ENCODE measurements at regions not wholly inside any gene's neighbourhood (a gene's known extent, or its start where the extent isn't known, plus 50 kb on each side); places are given as distances from the start of the nearest gene placed in this dataset.

- Histone ChIP-seq H3K4me1 (ENCODE audit: control insufficient read depth, insufficient read depth, low read length) (no peaks in the 10 kb centered on the region; the same call in 1 of the 2 replicates), H3K36me3 (ENCODE audit: control insufficient read depth, insufficient read depth, low read length) (no peaks in the 10 kb centered on the region), H3K9me3 (ENCODE audit: control insufficient read depth, insufficient read depth, low read depth, low read length) (peaks cover 3% of the 10 kb centered on the region; the same call in 1 of the 2 replicates), H3K9ac (ENCODE audit: low read length) (no peak overlapping the region), H3K27ac (ENCODE audit: low read depth, low read length) (no peak overlapping the region), H3K4me3 (ENCODE audit: low read depth, low read length) (no peak overlapping the region), H3K27me3 (ENCODE audit: control insufficient read depth, insufficient read depth, low read length) (no peaks in the 10 kb centered on the region; the same call in 1 of the 2 replicates)
Observed at GRCh38 chr2:236764716-236765115, 195.1 kb downstream of the ACKR3 start.

- Histone ChIP-seq H3K36me3 (ENCODE audit: control insufficient read depth, insufficient read depth, low read length) (no peaks in the 10 kb centered on the region), H3K4me1 (ENCODE audit: control insufficient read depth, insufficient read depth, low read length) (no peaks in the 10 kb centered on the region; the same call in 1 of the 2 replicates), H3K9ac (ENCODE audit: low read length) (no peak overlapping the region), H3K4me3 (ENCODE audit: low read depth, low read length) (no peak overlapping the region), H3K9me3 (ENCODE audit: control insufficient read depth, insufficient read depth, low read depth, low read length) (peaks cover 3% of the 10 kb centered on the region; the same call in 1 of the 2 replicates), H3K27me3 (ENCODE audit: control insufficient read depth, insufficient read depth, low read length) (no peaks in the 10 kb centered on the region; the same call in 1 of the 2 replicates), H3K27ac (ENCODE audit: low read depth, low read length) (no peak overlapping the region)
Observed at GRCh38 chr2:236765478-236765877, 195.9 kb downstream of the ACKR3 start.

GRCh38 chr2:236766850-236767249, 197.2 kb downstream of the ACKR3 start:
- Histone ChIP-seq H3K4me3 (ENCODE audit: low read depth, low read length) (no peak overlapping the region), H3K36me3 (ENCODE audit: control insufficient read depth, insufficient read depth, low read length) (no peaks in the 10 kb centered on the region), H3K27me3 (ENCODE audit: control insufficient read depth, insufficient read depth, low read length) (no peaks in the 10 kb centered on the region), H3K4me1 (ENCODE audit: control insufficient read depth, insufficient read depth, low read length) (no peaks in the 10 kb centered on the region; the same call in 1 of the 2 replicates), H3K9me3 (ENCODE audit: control insufficient read depth, insufficient read depth, low read depth, low read length) (peaks cover 3% of the 10 kb centered on the region; the same call in 1 of the 2 replicates), H3K9ac (ENCODE audit: low read length) (no peak overlapping the region), H3K27ac (ENCODE audit: low read depth, low read length) (no peak overlapping the region)

GRCh38 chr2:236767941-236768340, 198.3 kb downstream of the ACKR3 start:
- Histone ChIP-seq H3K4me1 (ENCODE audit: control insufficient read depth, insufficient read depth, low read length) (no peaks in the 10 kb centered on the region; the same call in 1 of the 2 replicates), H3K27me3 (ENCODE audit: control insufficient read depth, insufficient read depth, low read length) (no peaks in the 10 kb centered on the region), H3K9me3 (ENCODE audit: control insufficient read depth, insufficient read depth, low read depth, low read length) (peaks cover 3% of the 10 kb centered on the region; the same call in 1 of the 2 replicates), H3K9ac (ENCODE audit: low read length) (no peak overlapping the region), H3K27ac (ENCODE audit: low read depth, low read length) (no peak overlapping the region), H3K36me3 (ENCODE audit: control insufficient read depth, insufficient read depth, low read length) (no peaks in the 10 kb centered on the region), H3K4me3 (ENCODE audit: low read depth, low read length) (no peak overlapping the region)

- Histone ChIP-seq H3K4me1 (ENCODE audit: control insufficient read depth, insufficient read depth, low read length) (no peaks in the 10 kb centered on the region; the same call in 1 of the 2 replicates), H3K9me3 (ENCODE audit: control insufficient read depth, insufficient read depth, low read depth, low read length) (peaks cover 3% of the 10 kb centered on the region; the same call in 1 of the 2 replicates), H3K4me3 (ENCODE audit: low read depth, low read length) (no peak overlapping the region), H3K27me3 (ENCODE audit: control insufficient read depth, insufficient read depth, low read length) (no peaks in the 10 kb centered on the region), H3K9ac (ENCODE audit: low read length) (no peak overlapping the region), H3K27ac (ENCODE audit: low read depth, low read length) (no peak overlapping the region), H3K36me3 (ENCODE audit: control insufficient read depth, insufficient read depth, low read length) (no peaks in the 10 kb centered on the region)
Observed at GRCh38 chr2:236768393-236769140, 198.9 kb downstream of the ACKR3 start.

- no peak overlapping the region for H3K27ac ChIP-seq (ENCODE audit: low read depth, low read length)
- H3K36me3 ChIP-seq (ENCODE audit: control insufficient read depth, insufficient read depth, low read length) = no peaks in the 10 kb centered on the region
- H3K27me3 ChIP-seq (ENCODE audit: control insufficient read depth, insufficient read depth, low read length) = no peaks in the 10 kb centered on the region
- peaks cover 3% of the 10 kb centered on the region; the same call in 1 of the 2 replicates for H3K9me3 ChIP-seq (ENCODE audit: control insufficient read depth, insufficient read depth, low read depth, low read length)
- no peaks in the 10 kb centered on the region; the same call in 1 of the 2 replicates for H3K4me1 ChIP-seq (ENCODE audit: control insufficient read depth, insufficient read depth, low read length)
- no peak overlapping the region for H3K4me3 ChIP-seq (ENCODE audit: low read depth, low read length)
- no peak overlapping the region for H3K9ac ChIP-seq (ENCODE audit: low read length)
Observed at GRCh38 chr2:236769981-236770671, 200.5 kb downstream of the ACKR3 start.

GRCh38 chr2:236772220-236772837, 202.7 kb downstream of the ACKR3 start:
- Histone ChIP-seq H3K27ac (ENCODE audit: low read depth, low read length) (no peak overlapping the region), H3K36me3 (ENCODE audit: control insufficient read depth, insufficient read depth, low read length) (no peaks in the 10 kb centered on the region), H3K4me1 (ENCODE audit: control insufficient read depth, insufficient read depth, low read length) (no peaks in the 10 kb centered on the region; the same call in 1 of the 2 replicates), H3K9me3 (ENCODE audit: control insufficient read depth, insufficient read depth, low read depth, low read length) (no peaks in the 10 kb centered on the region), H3K27me3 (ENCODE audit: control insufficient read depth, insufficient read depth, low read length) (no peaks in the 10 kb centered on the region), H3K9ac (ENCODE audit: low read length) (no peak overlapping the region), H3K4me3 (ENCODE audit: low read depth, low read length) (no peak overlapping the region)

- no peaks in the 10 kb centered on the region for H3K9me3 ChIP-seq (ENCODE audit: control insufficient read depth, insufficient read depth, low read depth, low read length)
- no peak overlapping the region for H3K4me3 ChIP-seq (ENCODE audit: low read depth, low read length)
- H3K27ac ChIP-seq (ENCODE audit: low read depth, low read length) = no peak overlapping the region
- H3K9ac ChIP-seq (ENCODE audit: low read length) = no peak overlapping the region
- no peaks in the 10 kb centered on the region for H3K36me3 ChIP-seq (ENCODE audit: control insufficient read depth, insufficient read depth, low read length)
- no peaks in the 10 kb centered on the region; the same call in 1 of the 2 replicates for H3K4me1 ChIP-seq (ENCODE audit: control insufficient read depth, insufficient read depth, low read length)
- H3K27me3 ChIP-seq (ENCODE audit: control insufficient read depth, insufficient read depth, low read length) = no peaks in the 10 kb centered on the region
Observed at GRCh38 chr2:236773206-236773605, 203.6 kb downstream of the ACKR3 start.

- Histone ChIP-seq H3K4me1 (ENCODE audit: control insufficient read depth, insufficient read depth, low read length) (no peaks in the 10 kb centered on the region; the same call in 1 of the 2 replicates), H3K27ac (ENCODE audit: low read depth, low read length) (no peak overlapping the region)
Observed at GRCh38 chr2:236774171-236774570, 204.5 kb downstream of the ACKR3 start.

GRCh38 chr2:236775511-236775910, 205.9 kb downstream of the ACKR3 start:
- H3K4me1 ChIP-seq (ENCODE audit: control insufficient read depth, insufficient read depth, low read length) = no peaks in the 10 kb centered on the region; the same call in 1 of the 2 replicates
- no peak overlapping the region for H3K9ac ChIP-seq (ENCODE audit: low read length)
- no peaks in the 10 kb centered on the region for H3K27me3 ChIP-seq (ENCODE audit: control insufficient read depth, insufficient read depth, low read length)
- H3K27ac ChIP-seq (ENCODE audit: low read depth, low read length) = no peak overlapping the region
- no peak overlapping the region for H3K4me3 ChIP-seq (ENCODE audit: low read depth, low read length)
- no peaks in the 10 kb centered on the region for H3K36me3 ChIP-seq (ENCODE audit: control insufficient read depth, insufficient read depth, low read length)
- H3K9me3 ChIP-seq (ENCODE audit: control insufficient read depth, insufficient read depth, low read depth, low read length) = no peaks in the 10 kb centered on the region

More at GRCh38 chr2:236774171-236774570, 204.5 kb downstream of the ACKR3 start:
- no peaks in the 10 kb centered on the region for H3K36me3 ChIP-seq (ENCODE audit: control insufficient read depth, insufficient read depth, low read length)
- no peaks in the 10 kb centered on the region for H3K27me3 ChIP-seq (ENCODE audit: control insufficient read depth, insufficient read depth, low read length)
- no peak overlapping the region for H3K9ac ChIP-seq (ENCODE audit: low read length)
- no peaks in the 10 kb centered on the region for H3K9me3 ChIP-seq (ENCODE audit: control insufficient read depth, insufficient read depth, low read depth, low read length)
- H3K4me3 ChIP-seq (ENCODE audit: low read depth, low read length) = no peak overlapping the region
